ENCODE measurements at regions not wholly inside any gene's neighbourhood (a gene's known extent, or its start where the extent isn't known, plus 50 kb on each side); places are given as distances from the start of the nearest gene placed in this dataset.
"Not testable (repeated sequence)": the region's sequence is repeated elsewhere in the genome, so short reads cannot be mapped to it uniquely, and the experiment has no call there.

DNA sequence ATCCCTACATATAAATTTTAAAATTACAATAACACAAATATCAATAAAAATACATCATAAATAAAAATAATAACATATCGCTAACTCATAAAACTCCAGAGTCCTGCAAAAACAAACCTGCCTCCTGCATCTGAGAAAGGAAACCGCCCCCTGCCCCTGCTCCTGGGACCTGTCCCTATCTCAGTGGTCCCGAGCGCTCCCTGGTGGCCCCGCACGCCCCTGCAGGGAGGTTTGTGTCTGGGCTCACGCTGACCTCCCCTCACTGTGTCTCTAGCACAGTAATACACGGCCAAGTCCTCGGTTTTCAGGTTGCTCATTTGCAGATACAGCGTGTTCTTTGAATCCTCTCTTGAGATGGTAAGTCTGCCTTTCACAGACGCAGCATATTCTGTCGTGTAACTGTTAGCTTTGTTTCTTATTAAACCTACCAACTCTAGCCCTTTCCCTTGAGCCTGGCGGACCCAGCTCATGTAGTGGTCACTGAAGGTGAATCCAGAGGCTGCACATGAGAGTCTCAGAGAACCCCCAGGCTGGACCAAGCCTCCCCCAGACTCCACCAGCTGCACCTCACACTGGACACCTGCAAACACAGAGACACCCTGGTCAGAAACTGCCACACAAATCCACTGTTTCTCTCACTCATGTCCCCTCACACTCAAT is 554.1 kb downstream of the GOLGA6L6 start:
- Histone ChIP-seq H3K27me3 (no peaks in the 10 kb centered on the region), H3K9me3 (peaks cover 28% of the 10 kb centered on the region; the same call in 1 of the 2 replicates), H3K27ac (peak overlapping the region; percentile 18; the same call in 1 of the 2 replicates), H3K36me3 (no peaks in the 10 kb centered on the region), H3K9ac (no peak overlapping the region), H3K4me3 (no peak overlapping the region), H3K4me1 (peaks cover 15% of the 10 kb centered on the region), H4K20me1 (no peaks in the 10 kb centered on the region), H3K4me2 (no peak overlapping the region)
- TF ChIP-seq Cebpa-rat (IDR thresholded peaks at IDR 0.05), result no peak

GRCh38 chr15:19984101-19984500 is 557.5 kb downstream of the GOLGA6L6 start:
- no peak overlapping the region for H3K27ac ChIP-seq
- no peaks in the 10 kb centered on the region for H4K20me1 ChIP-seq
- H3K4me2 ChIP-seq, result peak overlapping the region; percentile 39
- H3K36me3 ChIP-seq, result no peaks in the 10 kb centered on the region
- no peak for TF ChIP-seq Cebpa-rat (IDR thresholded peaks at IDR 0.05)
- no peak overlapping the region for H3K4me3 ChIP-seq
- no peak overlapping the region for H3K9ac ChIP-seq
- no peaks in the 10 kb centered on the region for H3K27me3 ChIP-seq
- no peaks in the 10 kb centered on the region for H3K9me3 ChIP-seq
- peaks cover 14% of the 10 kb centered on the region for H3K4me1 ChIP-seq

DNA sequence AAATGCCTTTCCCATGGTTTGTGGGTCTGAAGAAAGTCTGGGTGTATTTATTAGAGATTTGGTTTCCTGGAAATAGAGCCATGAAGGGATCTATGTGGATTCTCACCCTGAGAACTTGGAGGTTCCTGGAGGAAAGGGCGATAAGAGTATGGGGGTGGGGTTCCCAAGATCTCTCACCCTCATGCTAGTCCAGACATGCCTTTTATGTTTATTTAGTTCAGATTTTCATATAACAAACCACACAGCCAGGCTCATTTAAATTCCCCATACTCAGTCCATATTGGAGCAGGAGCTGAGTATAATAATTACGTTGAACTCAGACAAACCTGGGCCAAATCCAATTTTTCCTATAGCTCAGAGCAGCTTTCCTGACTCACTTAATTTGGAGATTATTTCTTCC is 566.6 kb downstream of the GOLGA6L6 start:
- Histone ChIP-seq H3K27ac (no peak overlapping the region), H3K27me3 (no peaks in the 10 kb centered on the region), H3K9me3 (no peaks in the 10 kb centered on the region), H3K4me2 (no peak overlapping the region), H3K36me3 (no peaks in the 10 kb centered on the region), H3K4me1 (peaks cover 26% of the 10 kb centered on the region), H4K20me1 (no peaks in the 10 kb centered on the region), H3K9ac (no peak overlapping the region), H3K4me3 (no peak overlapping the region)
- TF ChIP-seq Cebpa-rat (IDR thresholded peaks at IDR 0.05), result no peak

DNA sequence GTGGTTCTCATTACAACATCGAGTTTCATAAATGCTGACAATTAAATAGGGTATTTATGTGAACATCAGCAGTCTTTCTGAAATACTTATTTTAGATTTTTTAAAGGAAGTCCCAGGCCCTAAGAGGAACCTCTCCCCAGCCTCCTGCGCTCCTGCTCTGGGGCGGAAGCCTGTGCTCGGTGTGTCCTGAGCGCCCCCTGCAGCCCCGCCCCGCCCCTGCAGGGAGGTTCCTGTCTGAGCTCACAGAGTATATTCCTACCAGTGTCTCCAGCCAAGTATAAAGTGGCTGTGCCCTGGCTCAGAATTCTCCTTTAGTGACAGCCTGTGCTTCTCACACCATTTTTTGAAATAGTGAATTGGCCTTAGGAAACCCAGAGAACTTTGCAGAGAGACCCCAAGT is 567.9 kb downstream of the GOLGA6L6 start:
- no peaks in the 10 kb centered on the region for H3K27me3 ChIP-seq
- no peak overlapping the region for H3K4me3 ChIP-seq
- H3K9me3 ChIP-seq, result no peaks in the 10 kb centered on the region
- no peak overlapping the region for H3K9ac ChIP-seq
- peak overlapping the region; percentile 54; the same call in 1 of the 2 replicates for H3K4me2 ChIP-seq
- no peaks in the 10 kb centered on the region for H4K20me1 ChIP-seq
- H3K27ac ChIP-seq, result no peak overlapping the region
- no peaks in the 10 kb centered on the region for H3K36me3 ChIP-seq
- H3K4me1 ChIP-seq, result peaks cover 26% of the 10 kb centered on the region
- TF ChIP-seq Cebpa-rat (IDR thresholded peaks at IDR 0.05), result no peak

GRCh38 chr15:19972582-19972981 is 569.0 kb downstream of the GOLGA6L6 start:
- H3K9me3 ChIP-seq, H3K27me3 ChIP-seq, H3K36me3 ChIP-seq, H3K27ac ChIP-seq, H3K4me3 ChIP-seq, H4K20me1 ChIP-seq, H3K9ac ChIP-seq: not testable (repeated sequence)
- Histone ChIP-seq H3K4me2 (peak overlapping the region; percentile 54), H3K4me1 (peaks cover 26% of the 10 kb centered on the region)

DNA sequence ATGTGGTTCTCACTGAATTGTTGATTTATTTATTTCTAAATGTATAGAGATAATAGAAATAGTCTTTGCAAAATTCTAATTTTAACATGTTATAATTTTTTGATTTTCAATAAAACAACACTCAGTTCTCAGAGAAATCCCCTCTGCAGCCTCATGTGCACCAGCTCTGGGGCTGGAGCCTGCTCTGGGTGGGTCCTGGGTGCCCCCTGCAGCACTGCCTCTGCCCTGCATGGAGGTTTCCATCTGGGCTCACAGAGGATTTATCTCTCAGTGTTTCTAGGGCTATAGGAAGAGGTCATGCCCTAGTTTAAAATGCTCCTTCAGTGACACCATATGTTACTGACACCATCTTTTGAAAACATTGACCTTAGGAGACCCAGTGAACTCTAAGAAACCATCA is 576.0 kb downstream of the GOLGA6L6 start:
- not testable (repeated sequence) for H3K9me3 ChIP-seq

GRCh38 chr15:19964480-19964879 is 577.1 kb downstream of the GOLGA6L6 start:
- H3K9me3 ChIP-seq, H3K4me2 ChIP-seq, H3K4me1 ChIP-seq, H3K27ac ChIP-seq, H3K9ac ChIP-seq, H3K27me3 ChIP-seq, H4K20me1 ChIP-seq, H3K36me3 ChIP-seq, H3K4me3 ChIP-seq: not testable (repeated sequence)

More for the DNA sequence above, 576.0 kb downstream of the GOLGA6L6 start:
- not testable (repeated sequence) for H3K9ac ChIP-seq, H4K20me1 ChIP-seq, H3K4me2 ChIP-seq, H3K4me3 ChIP-seq, H3K27me3 ChIP-seq, H3K27ac ChIP-seq, H3K4me1 ChIP-seq, H3K36me3 ChIP-seq

DNA sequence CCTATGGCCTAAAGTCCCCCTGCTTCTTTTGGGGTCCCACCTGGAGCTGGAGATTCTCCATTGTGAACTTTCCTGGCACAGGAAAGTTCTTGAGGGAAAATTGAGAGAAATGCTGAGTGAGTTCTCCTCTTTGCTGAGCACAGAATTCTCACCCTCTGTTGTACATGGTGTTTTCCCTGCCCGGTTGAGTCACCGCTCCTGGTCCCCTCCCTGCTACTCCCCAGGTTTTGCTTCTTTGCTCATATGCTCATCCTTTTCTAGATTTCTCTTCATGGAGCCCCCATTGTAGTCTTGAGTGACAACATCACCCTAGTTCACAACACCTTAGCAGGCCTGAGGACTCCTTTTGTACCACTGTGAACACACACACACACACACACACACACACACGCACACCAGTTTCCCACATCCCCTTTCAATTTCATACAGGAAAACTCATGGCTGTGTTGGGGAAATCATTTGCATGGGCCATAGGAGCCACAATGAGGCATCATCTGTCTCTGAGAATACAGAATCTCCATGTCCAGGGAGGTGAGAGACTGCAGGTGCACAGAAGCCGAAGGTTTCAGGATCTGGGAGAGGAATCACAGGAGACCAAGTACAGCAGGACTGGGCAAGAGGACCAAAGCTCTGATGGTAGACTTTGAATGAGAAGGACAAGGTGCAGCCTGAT is 585.3 kb downstream of the GOLGA6L6 start:
- H3K9ac ChIP-seq, result no peak overlapping the region
- H3K4me3 ChIP-seq, result no peak overlapping the region
- H3K27ac ChIP-seq, result no peak overlapping the region
- H3K4me2 ChIP-seq, result no peak overlapping the region
- no peaks in the 10 kb centered on the region for H4K20me1 ChIP-seq
- no peaks in the 10 kb centered on the region for H3K9me3 ChIP-seq
- no peak for TF ChIP-seq Cebpa-rat (IDR thresholded peaks at IDR 0.05)
- H3K27me3 ChIP-seq, result no peaks in the 10 kb centered on the region
- H3K36me3 ChIP-seq, result no peaks in the 10 kb centered on the region
- H3K4me1 ChIP-seq, result no peaks in the 10 kb centered on the region; the same call in 1 of the 2 replicates

DNA sequence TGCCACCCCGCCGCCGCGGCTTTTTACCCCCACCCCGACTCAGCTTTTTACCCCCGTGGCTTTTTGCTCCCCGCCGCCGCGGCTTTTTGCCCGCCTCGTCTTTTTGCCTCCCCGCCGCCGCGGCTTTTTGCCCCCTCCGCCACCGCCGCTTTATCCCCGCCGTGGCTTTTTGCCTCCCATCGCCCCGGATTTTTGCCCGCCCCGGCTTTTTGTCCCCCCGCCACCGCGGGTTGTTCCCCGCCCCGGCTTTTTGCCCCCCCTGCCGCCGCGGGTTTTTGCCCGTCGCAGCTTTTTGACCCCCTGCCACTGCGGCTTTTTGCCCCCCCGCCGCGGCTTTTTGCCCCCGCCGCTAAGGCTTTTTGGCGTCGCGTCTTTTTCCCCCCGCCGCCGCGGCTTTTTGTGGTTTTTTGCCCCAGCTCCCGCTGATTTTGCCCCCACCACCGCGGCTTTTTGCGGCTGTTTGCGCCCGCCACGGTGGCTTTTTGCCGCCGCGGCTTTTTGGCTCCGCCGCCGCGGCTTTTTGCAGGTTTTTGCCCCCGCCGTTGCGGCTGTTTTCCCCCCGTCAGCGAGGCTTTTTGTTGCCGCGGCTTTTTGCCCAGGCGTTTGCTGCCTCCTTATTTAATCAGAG is 597.2 kb downstream of the GOLGA6L6 start:
- Histone ChIP-seq H3K4me2 (no peak overlapping the region), H3K27ac (no peak overlapping the region), H3K9me3 (peaks cover 20% of the 10 kb centered on the region), H4K20me1 (no peaks in the 10 kb centered on the region), H3K36me3 (no peaks in the 10 kb centered on the region), H3K4me3 (no peak overlapping the region), H3K27me3 (no peaks in the 10 kb centered on the region), H3K4me1 (no peaks in the 10 kb centered on the region), H3K9ac (no peak overlapping the region)
- no peak for TF ChIP-seq Cebpa-rat (IDR thresholded peaks at IDR 0.05)

- Histone ChIP-seq H4K20me1 (no peaks in the 10 kb centered on the region), H3K27me3 (no peaks in the 10 kb centered on the region), H3K9ac (no peak overlapping the region), H3K4me1 (no peaks in the 10 kb centered on the region), H3K4me3 (no peak overlapping the region), H3K9me3 (peaks cover 16% of the 10 kb centered on the region), H3K27ac (no peak overlapping the region), H3K4me2 (no peak overlapping the region), H3K36me3 (no peaks in the 10 kb centered on the region)
- no peak for TF ChIP-seq Cebpa-rat (IDR thresholded peaks at IDR 0.05)
Measured at GRCh38 chr15:19943515-19943914, 598.1 kb downstream of the GOLGA6L6 start.

GRCh38 chr15:19903281-19903680 is 638.3 kb downstream of the GOLGA6L6 start:
- not testable (repeated sequence) for H3K4me3 ChIP-seq, H3K4me2 ChIP-seq, H3K9ac ChIP-seq, H3K4me1 ChIP-seq, H3K27me3 ChIP-seq, H3K27ac ChIP-seq, H4K20me1 ChIP-seq, H3K36me3 ChIP-seq
- peaks cover 17% of the 10 kb centered on the region for H3K9me3 ChIP-seq

DNA sequence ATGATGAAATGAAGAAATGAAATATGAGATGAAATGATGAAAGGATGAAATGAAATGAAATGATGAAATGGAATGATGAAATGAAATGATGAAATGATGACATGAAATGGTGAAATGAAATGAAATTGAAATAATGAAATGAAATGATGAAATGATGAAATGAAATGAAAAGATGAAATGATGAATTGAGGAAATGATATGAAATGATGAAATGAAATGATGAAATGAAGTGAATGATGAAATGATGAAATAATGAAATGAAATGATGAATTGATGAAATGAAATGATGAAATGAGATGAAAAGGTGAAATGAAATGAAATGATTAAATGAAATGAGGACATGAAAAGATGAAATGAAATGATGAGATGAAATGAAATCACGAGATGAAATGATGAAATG is 639.2 kb downstream of the GOLGA6L6 start:
- not testable (repeated sequence) for H4K20me1 ChIP-seq, H3K27me3 ChIP-seq, H3K4me1 ChIP-seq, H3K36me3 ChIP-seq, H3K4me2 ChIP-seq, H3K9ac ChIP-seq, H3K27ac ChIP-seq, H3K4me3 ChIP-seq
- H3K9me3 ChIP-seq, result peaks cover 17% of the 10 kb centered on the region

DNA sequence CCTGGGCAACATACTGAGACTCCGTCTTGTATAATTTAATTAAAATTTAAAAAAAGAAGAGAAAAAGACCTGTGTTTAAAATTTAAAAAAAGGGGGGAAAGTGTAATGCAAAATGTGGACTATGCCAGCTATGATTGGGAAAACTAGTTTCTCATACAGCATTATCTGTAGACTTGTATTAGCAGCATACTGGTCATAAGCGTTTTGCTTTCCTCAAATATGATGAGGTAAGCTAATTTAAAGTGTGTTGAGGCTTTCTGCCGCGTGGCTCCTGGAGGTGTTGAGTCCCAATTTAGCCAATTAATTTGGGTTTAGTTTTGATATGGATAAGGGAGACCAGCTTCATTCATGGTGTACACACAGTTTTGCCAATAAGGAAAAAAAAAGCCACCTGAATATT is 640.2 kb downstream of the GOLGA6L6 start:
- not testable (repeated sequence) for H4K20me1 ChIP-seq, H3K9ac ChIP-seq, H3K4me3 ChIP-seq, H3K4me2 ChIP-seq, H3K27ac ChIP-seq, H3K27me3 ChIP-seq, H3K36me3 ChIP-seq, H3K4me1 ChIP-seq
- peaks cover 17% of the 10 kb centered on the region for H3K9me3 ChIP-seq
